NT2/D1 (cell line): ENCODE measurements at regions not wholly inside any gene's neighbourhood (a gene's known extent, or its start where the extent isn't known, plus 50 kb on each side); places are given as distances from the start of the nearest gene placed in this dataset.

Experiments
- SUZ12 ChIP-seq: IDR thresholded peaks from 2 replicates; pipeline ENCODE4 v1.6.1; 2011; ENCODE audit not compliant: insufficient read length, insufficient read depth; ENCODE audit errors: extremely low read depth
- YY1 ChIP-seq: IDR thresholded peaks from 2 replicates; pipeline ENCODE4 v1.6.1; 2011; ENCODE audit not compliant: insufficient read length, insufficient read depth
- ZNF274 ChIP-seq: IDR thresholded peaks from 2 replicates; pipeline ENCODE4 v1.6.1; 2011; ENCODE audit warnings: mild to moderate bottlenecking, low read depth, low read length

DNA sequence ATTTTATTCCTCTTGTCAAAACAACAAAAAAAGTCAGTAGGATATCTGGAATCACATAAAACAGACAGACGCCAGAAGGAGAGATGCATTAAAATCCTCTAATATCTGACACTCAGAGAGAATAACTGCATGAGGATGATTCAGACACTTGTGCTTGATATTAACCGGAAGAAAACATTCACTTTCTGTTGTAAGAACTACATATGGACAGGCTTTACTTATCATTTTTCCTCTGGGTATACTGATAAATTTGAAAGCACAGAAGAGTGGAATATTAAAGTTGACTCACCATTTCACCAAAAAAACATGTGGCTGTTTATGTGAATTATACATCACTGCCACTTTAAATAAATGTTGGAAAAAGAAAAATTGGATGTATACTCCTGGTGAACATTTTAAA lies 589.1 kb upstream of the CDH2 start:
- no peak for TF ChIP-seq SUZ12
- TF ChIP-seq YY1: no peak
- TF ChIP-seq ZNF274: no peak
